ENCODE measurements at regions not wholly inside any gene's neighbourhood (a gene's known extent, or its start where the extent isn't known, plus 50 kb on each side); places are given as distances from the start of the nearest gene placed in this dataset.
"Not testable (repeated sequence)": the region's sequence is repeated elsewhere in the genome, so short reads cannot be mapped to it uniquely, and the experiment has no call there.

- not testable (repeated sequence) for TF ChIP-seq CTCF (IDR thresholded peaks at IDR 0.05); ZFX (IDR thresholded peaks at IDR 0.05; ENCODE audit: borderline replicate concordance)
Measured at GRCh38 chr4:117745379-117745778, 288.9 kb upstream of the NDST3 start.
